ENCODE measurements at regions not wholly inside any gene's neighbourhood (a gene's known extent, or its start where the extent isn't known, plus 50 kb on each side); places are given as distances from the start of the nearest gene placed in this dataset.

- TF ChIP-seq CTCF (IDR thresholded peaks at IDR 0.05; ENCODE audit: low read depth, low read length) = no peak
Observed at GRCh38 chr6:71114986-71115385, 158.1 kb upstream of the B3GAT2 start.

GRCh38 chr6:71119560-71119959, 162.7 kb upstream of the B3GAT2 start:
- no peak for TF ChIP-seq CTCF (IDR thresholded peaks at IDR 0.05; ENCODE audit: low read depth, low read length)
- no peak overlapping the region for H3K4me3 ChIP-seq (ENCODE audit: low read depth, low read length)

More at GRCh38 chr6:71114986-71115385, 158.1 kb upstream of the B3GAT2 start:
- no peak overlapping the region for H3K4me3 ChIP-seq (ENCODE audit: low read depth, low read length)

GRCh38 chr6:71123051-71123450, 165.6 kb upstream of the OGFRL1 start:
- no peak overlapping the region for H3K4me3 ChIP-seq (ENCODE audit: low read depth, low read length)
- no peak for TF ChIP-seq CTCF (IDR thresholded peaks at IDR 0.05; ENCODE audit: low read depth, low read length)

- no peak for TF ChIP-seq CTCF (IDR thresholded peaks at IDR 0.05; ENCODE audit: low read depth, low read length)
- no peak overlapping the region for H3K4me3 ChIP-seq (ENCODE audit: low read depth, low read length)
Observed at GRCh38 chr6:71124340-71124739, 164.3 kb upstream of the OGFRL1 start.

GRCh38 chr6:71125216-71125615, 163.4 kb upstream of the OGFRL1 start:
- TF ChIP-seq CTCF (IDR thresholded peaks at IDR 0.05; ENCODE audit: low read depth, low read length) = no peak
- no peak overlapping the region for H3K4me3 ChIP-seq (ENCODE audit: low read depth, low read length)

- no peak for TF ChIP-seq CTCF (IDR thresholded peaks at IDR 0.05; ENCODE audit: low read depth, low read length)
- no peak overlapping the region for H3K4me3 ChIP-seq (ENCODE audit: low read depth, low read length)
Observed at GRCh38 chr6:71126506-71126905, 162.1 kb upstream of the OGFRL1 start.

- H3K4me3 ChIP-seq (ENCODE audit: low read depth, low read length) = no peak overlapping the region
- TF ChIP-seq CTCF (IDR thresholded peaks at IDR 0.05; ENCODE audit: low read depth, low read length) = no peak
Observed at GRCh38 chr6:71127374-71127773, 161.2 kb upstream of the OGFRL1 start.

All from WI38 (cell line).